ENCODE measurements at regions not wholly inside any gene's neighbourhood (a gene's known extent, or its start where the extent isn't known, plus 50 kb on each side); places are given as distances from the start of the nearest gene placed in this dataset.

GRCh38 chr10:127827354-127828140, 65.2 kb downstream of the CLRN3 start:
- CTCF ChIA-PET = interaction anchor here (1.7 kb wide), 1 partner anchor 27 kb away, joined by 4 read pairs; no protein-coding TSS in a partner anchor
- WGBS (ENCODE audit: low lambda C conversion rate) = 39% methylated on average over 3 of the region's 6 CpGs
- no peak for DNase-seq

More at GRCh38 chr10:127827354-127828140, 65.2 kb downstream of the CLRN3 start:
- Histone ChIP-seq H3K4me2 (no peak overlapping the region), H3K9me3 (no peaks in the 10 kb centered on the region), H3K4me1 (ENCODE audit: control insufficient read depth in 1 of 2, insufficient read depth in 2 of 2, low read depth in 1 of 2, low read length in 1 of 2) (no peaks in the 10 kb centered on the region), H3K36me3 (replicated peaks in 1 of 2; ENCODE audit: control insufficient read depth in 1 of 2, insufficient read depth in 2 of 2, low read length in 1 of 2) (no peaks in the 10 kb centered on the region), H2AFZ (ENCODE audit: low read depth) (no peak overlapping the region), H3K9ac (no peak overlapping the region), H3K9me2 (no peaks in the 10 kb centered on the region), H3K4me3 (ENCODE audit: low read depth in 2 of 2, low read length in 1 of 2) (no peak overlapping the region), H4K20me1 (ENCODE audit: insufficient read depth) (no peaks in the 10 kb centered on the region), H3F3A (replicated peaks; ENCODE audit: insufficient read depth) (no peaks in the 10 kb centered on the region), H3K27me3 (ENCODE audit: insufficient read depth) (no peaks in the 10 kb centered on the region), H3K27ac (ENCODE audit: low read depth in 2 of 2, low read length in 1 of 2) (no peak overlapping the region), H3K79me2 (ENCODE audit: insufficient read depth) (no peaks in the 10 kb centered on the region)
- POLR2A ChIA-PET = no interaction called here
- TF ChIP-seq USF1 (IDR thresholded peaks at IDR 0.05; ENCODE audit: borderline replicate concordance, low read depth) (no peak), JUND (IDR thresholded peaks at IDR 0.05) (no peak), FOXM1 (IDR thresholded peaks at IDR 0.05; ENCODE audit: low read depth) (no peak), RAD21 (IDR thresholded peaks at IDR 0.05; ENCODE audit: low read length) (no peak), EP300 (IDR thresholded peaks at IDR 0.05; ENCODE audit: borderline replicate concordance in 1 of 2, low read depth in 1 of 2, low read length in 1 of 2) (no peak), NRF1 (IDR thresholded peaks at IDR 0.05; ENCODE audit: low read depth, low read length) (no peak), MAX (IDR thresholded peaks at IDR 0.05; ENCODE audit: low read depth) (no peak)
- TF ChIP-seq, protein P1, sequence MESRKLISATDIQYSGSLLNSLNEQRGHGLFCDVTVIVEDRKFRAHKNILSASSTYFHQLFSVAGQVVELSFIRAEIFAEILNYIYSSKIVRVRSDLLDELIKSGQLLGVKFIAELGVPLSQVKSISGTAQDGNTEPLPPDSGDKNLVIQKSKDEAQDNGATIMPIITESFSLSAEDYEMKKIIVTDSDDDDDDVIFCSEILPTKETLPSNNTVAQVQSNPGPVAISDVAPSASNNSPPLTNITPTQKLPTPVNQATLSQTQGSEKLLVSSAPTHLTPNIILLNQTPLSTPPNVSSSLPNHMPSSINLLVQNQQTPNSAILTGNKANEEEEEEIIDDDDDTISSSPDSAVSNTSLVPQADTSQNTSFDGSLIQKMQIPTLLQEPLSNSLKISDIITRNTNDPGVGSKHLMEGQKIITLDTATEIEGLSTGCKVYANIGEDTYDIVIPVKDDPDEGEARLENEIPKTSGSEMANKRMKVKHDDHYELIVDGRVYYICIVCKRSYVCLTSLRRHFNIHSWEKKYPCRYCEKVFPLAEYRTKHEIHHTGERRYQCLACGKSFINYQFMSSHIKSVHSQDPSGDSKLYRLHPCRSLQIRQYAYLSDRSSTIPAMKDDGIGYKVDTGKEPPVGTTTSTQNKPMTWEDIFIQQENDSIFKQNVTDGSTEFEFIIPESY (IDR thresholded peaks at IDR 0.05; ENCODE audit: borderline replicate concordance, low read depth) = no peak

Data from SK-N-SH (cell line).